Spleen (tissue), 11 donors: ENCODE measurements at regions not wholly inside any gene's neighbourhood (a gene's known extent, or its start where the extent isn't known, plus 50 kb on each side); places are given as distances from the start of the nearest gene placed in this dataset.

ENCODE experiments used
- DNase-seq: peaks from one replicate; pipeline ENCODE4 v3.0.0-alpha.2; 2020
- H3K27ac ChIP-seq, 8 donors: fragments of 200-600 bp; sonication (generic) in 7 of 8; 1 replicate in 4 of 8; 2 replicates in 4 of 8; pipeline versions ENCODE4 v1.5.0 to v1.8.0; 2016 to 2021; ENCODE audit warnings: inconsistent platforms in 4 of 8, mild to moderate bottlenecking in 4 of 8, moderate library complexity in 1 of 8
- H3K27me3 ChIP-seq, 7 donors: fragments of 200-600 bp; sonication (generic) in 6 of 7; replicated peaks in 1 of 7; 1 replicate in 4 of 7; 2 replicates in 3 of 7; pipeline versions ENCODE4 v1.5.0 to v1.8.0; 2016 to 2021; ENCODE audit warnings: inconsistent platforms in 3 of 7, mild to moderate bottlenecking in 1 of 7
- H3K36me3 ChIP-seq, 6 donors: fragments of 200-600 bp; sonication (generic) in 5 of 6; 1 replicate in 4 of 6; 2 replicates in 2 of 6; pipeline versions ENCODE4 v1.5.0 to v1.8.0; 2016 to 2021; ENCODE audit warnings: inconsistent platforms in 2 of 6
- H3K4me1 ChIP-seq, 6 donors: fragments of 200-600 bp; sonication (generic) in 5 of 6; 1 replicate in 3 of 6; 2 replicates in 3 of 6; pipeline versions ENCODE4 v1.5.0 to v1.8.0; 2016 to 2021; ENCODE audit warnings: inconsistent platforms in 3 of 6
- H3K4me3 ChIP-seq, 8 donors: fragments of 200-600 bp; sonication (generic) in 7 of 8; 1 replicate in 4 of 8; 2 replicates in 4 of 8; pipeline versions ENCODE4 v1.5.0 to v1.8.0; 2016 to 2021; ENCODE audit warnings: inconsistent platforms in 4 of 8, mild to moderate bottlenecking in 4 of 8, moderate library complexity in 2 of 8
- H3K9me3 ChIP-seq, 8 donors: fragments of 200-600 bp; sonication (generic) in 7 of 8; 1 replicate in 4 of 8; 2 replicates in 4 of 8; pipeline versions ENCODE4 v1.5.0 to v1.8.0; 2016 to 2021; ENCODE audit warnings: inconsistent platforms in 4 of 8
- POLR2A ChIP-seq, 3 donors: fragments of 450-650 bp; IDR thresholded peaks; one replicate each; pipeline ENCODE4 v1.5.1; 2017; ENCODE audit warnings: antibody characterized with exemption in 3 of 3, mild to moderate bottlenecking in 1 of 3
- POLR2AphosphoS5 ChIP-seq, 3 donors: sonication (generic); formaldehyde crosslinking; IDR thresholded peaks; one replicate each; pipeline ENCODE4 v1.5.1; 2017; ENCODE audit warnings: antibody characterized with exemption in 3 of 3
- WGBS, 5 donors: extraction: QIAGEN DNeasy Blood & Tissue Kit in 3 of 5; methylation state at CpG; one replicate each; pipeline versions ENCODE4 v1.1.5 to v1.1.7; 2013 to 2018; 5-methylcytosine and 5-hydroxymethylcytosine counted together
- intact Hi-C: fragments of 100-400 bp; cut with DNase I; formaldehyde crosslinking; loops from one replicate; pipeline ENCODE4 v1.15.0; 2023; ENCODE audit warnings: low total_unique reads
- TF ChIP-seq, protein P1 (sequence below), 11 experiments: fragments of 200-600 bp in 7 of 11; fragments of 450-650 bp in 4 of 11; sonication (generic) in 4 of 11; IDR thresholded peaks in 8 of 11; conservative IDR thresholded peaks in 3 of 11; 1 replicate in 7 of 11; 2 replicates in 4 of 11; pipeline versions ENCODE4 v1.4.0 to v1.8.0; 2016 to 2021; ENCODE audit warnings: antibody characterized with exemption in 11 of 11, inconsistent platforms in 4 of 11, mild to moderate bottlenecking in 1 of 11
- donor health status: healthy with polysubstance abuse.
- donor health status: DM: no; HTN: no; CAD: no; lungs with moderate emphysema.
- donor health status: DM: no; HTN: no; CAD: no.
- donor health status: Bipolar disorder and iron deficiency.
- donor health status: healthy.
- donor health status: DM: no; HTN: no; CAD: no.
- donor health status: DM: yes; HTN: yes; CAD: no.

DNA sequence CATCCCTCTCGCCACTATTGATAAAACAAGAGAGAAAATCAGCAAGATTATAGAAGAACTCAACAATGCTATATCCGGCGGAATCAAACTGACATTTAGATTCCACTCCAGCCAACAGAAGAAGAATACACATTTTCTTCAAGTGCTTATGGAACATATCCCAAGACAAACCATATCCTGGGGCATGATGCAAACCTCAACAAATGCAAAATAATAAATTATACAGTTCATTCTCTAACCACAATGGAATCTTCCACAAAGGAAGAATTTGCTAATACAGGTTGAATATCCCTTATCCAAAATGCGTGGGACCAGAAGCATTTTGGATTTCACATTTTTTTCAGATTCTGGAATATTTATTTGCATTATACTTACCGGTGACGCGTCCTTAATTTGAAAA is 51.4 kb upstream of the YPEL5 start:
- no peaks in the 10 kb centered on the region for H3K9me3 ChIP-seq
- WGBS, 5 donors: 93 to 96% (median 94%) methylated on average over 7 of the region's 7 CpGs
- no peak for DNase-seq
- peaks cover 0 to 4% (median 0%) of the 10 kb centered on the region in 6 donors for H3K4me1 ChIP-seq
- intact Hi-C loops: no loop called here
- H3K4me3 ChIP-seq: no peak overlapping the region
- H3K27me3 ChIP-seq: peaks cover 0 to 30% (median 4%) of the 10 kb centered on the region in 7 donors
- no peaks in the 10 kb centered on the region for H3K36me3 ChIP-seq
- no peak for TF ChIP-seq POLR2AphosphoS5 (IDR thresholded peaks at IDR 0.05)
- no peak for TF ChIP-seq POLR2A (IDR thresholded peaks at IDR 0.05)
- TF ChIP-seq, protein P1, sequence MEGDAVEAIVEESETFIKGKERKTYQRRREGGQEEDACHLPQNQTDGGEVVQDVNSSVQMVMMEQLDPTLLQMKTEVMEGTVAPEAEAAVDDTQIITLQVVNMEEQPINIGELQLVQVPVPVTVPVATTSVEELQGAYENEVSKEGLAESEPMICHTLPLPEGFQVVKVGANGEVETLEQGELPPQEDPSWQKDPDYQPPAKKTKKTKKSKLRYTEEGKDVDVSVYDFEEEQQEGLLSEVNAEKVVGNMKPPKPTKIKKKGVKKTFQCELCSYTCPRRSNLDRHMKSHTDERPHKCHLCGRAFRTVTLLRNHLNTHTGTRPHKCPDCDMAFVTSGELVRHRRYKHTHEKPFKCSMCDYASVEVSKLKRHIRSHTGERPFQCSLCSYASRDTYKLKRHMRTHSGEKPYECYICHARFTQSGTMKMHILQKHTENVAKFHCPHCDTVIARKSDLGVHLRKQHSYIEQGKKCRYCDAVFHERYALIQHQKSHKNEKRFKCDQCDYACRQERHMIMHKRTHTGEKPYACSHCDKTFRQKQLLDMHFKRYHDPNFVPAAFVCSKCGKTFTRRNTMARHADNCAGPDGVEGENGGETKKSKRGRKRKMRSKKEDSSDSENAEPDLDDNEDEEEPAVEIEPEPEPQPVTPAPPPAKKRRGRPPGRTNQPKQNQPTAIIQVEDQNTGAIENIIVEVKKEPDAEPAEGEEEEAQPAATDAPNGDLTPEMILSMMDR (IDR thresholded peaks at IDR 0.05 in 8 of 11, conservative IDR thresholded peaks at IDR 0.05 in 3 of 11): no peak
- no peak overlapping the region for H3K27ac ChIP-seq

DNA sequence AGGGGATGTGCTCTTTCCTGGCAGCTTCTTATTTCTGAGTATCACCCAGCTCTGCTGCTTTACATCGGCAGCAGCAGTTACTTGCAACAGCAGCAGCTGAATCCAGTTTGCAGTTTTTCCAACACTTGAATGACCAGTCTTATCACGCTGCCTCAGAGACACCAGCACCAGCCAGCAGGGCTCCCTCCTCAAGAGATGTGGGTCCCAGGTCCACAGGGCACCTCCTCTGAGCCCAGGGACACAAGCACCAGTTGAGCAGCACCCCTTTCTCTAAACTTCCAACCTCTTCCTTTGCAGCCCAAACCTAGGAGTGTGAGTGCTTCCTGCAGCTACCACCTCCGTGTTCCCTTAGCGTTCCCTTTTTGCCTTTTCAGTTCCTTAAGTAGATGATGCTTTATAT is 50.4 kb upstream of the YPEL5 start:
- no peaks in the 10 kb centered on the region for H3K4me1 ChIP-seq
- no peak overlapping the region for H3K4me3 ChIP-seq
- no peaks in the 10 kb centered on the region for H3K9me3 ChIP-seq
- intact Hi-C loops: no loop called here
- 57 to 74% (median 70%) methylated on average over 4 of the region's 4 CpGs for WGBS, 5 donors
- no peak overlapping the region for H3K27ac ChIP-seq
- DNase-seq: no peak
- H3K27me3 ChIP-seq: peaks cover 0 to 22% (median 4%) of the 10 kb centered on the region in 7 donors
- no peaks in the 10 kb centered on the region for H3K36me3 ChIP-seq
- TF ChIP-seq, protein P1 (IDR thresholded peaks at IDR 0.05 in 8 of 11, conservative IDR thresholded peaks at IDR 0.05 in 3 of 11): no peak
- TF ChIP-seq POLR2AphosphoS5 (IDR thresholded peaks at IDR 0.05) (no peak), POLR2A (IDR thresholded peaks at IDR 0.05) (no peak)
